ENCODE measurements at regions not wholly inside any gene's neighbourhood (a gene's known extent, or its start where the extent isn't known, plus 50 kb on each side); places are given as distances from the start of the nearest gene placed in this dataset.

DNA sequence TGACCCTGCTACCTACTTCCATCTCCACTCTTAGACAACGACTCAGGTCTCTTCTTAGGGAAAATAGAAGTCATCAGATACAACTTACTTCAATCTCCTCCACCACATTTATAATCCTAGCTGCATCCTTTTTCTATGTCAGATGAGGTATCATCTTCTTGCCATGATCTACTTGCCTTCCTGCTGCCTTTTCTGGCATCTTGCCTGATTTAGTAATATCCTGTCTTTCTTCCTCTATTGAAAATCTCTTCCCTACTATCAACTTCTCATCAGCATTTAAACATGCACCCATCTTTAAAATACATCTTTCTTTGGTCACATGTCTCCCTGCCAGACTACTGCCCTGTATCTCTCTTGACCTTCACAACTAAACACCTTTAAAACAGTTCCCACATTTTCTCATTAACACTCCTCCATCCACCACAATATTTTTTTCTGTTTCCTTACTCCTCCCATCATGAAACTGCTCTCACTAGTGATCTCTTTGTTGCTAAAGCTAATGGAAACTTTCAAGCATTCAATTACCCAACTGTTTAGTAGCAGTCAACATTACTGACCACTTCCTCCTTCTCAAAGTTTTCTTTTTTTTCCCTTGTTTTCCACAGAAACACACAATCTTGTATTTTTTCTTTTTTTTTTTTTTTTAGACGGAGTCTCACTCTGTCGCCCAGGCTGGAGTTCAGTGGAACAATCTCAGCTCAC is 100.8 kb upstream of the CXorf66 start:
- no peak for TF ChIP-seq CTCF (IDR thresholded peaks at IDR 0.05; ENCODE audit: poor library complexity)
- no peak for TF ChIP-seq EZH2 (IDR thresholded peaks at IDR 0.05; ENCODE audit: borderline replicate concordance)
